ENCODE measurements at regions not wholly inside any gene's neighbourhood (a gene's known extent, or its start where the extent isn't known, plus 50 kb on each side); places are given as distances from the start of the nearest gene placed in this dataset.
"Not testable (repeated sequence)": the region's sequence is repeated elsewhere in the genome, so short reads cannot be mapped to it uniquely, and the experiment has no call there.

DNA sequence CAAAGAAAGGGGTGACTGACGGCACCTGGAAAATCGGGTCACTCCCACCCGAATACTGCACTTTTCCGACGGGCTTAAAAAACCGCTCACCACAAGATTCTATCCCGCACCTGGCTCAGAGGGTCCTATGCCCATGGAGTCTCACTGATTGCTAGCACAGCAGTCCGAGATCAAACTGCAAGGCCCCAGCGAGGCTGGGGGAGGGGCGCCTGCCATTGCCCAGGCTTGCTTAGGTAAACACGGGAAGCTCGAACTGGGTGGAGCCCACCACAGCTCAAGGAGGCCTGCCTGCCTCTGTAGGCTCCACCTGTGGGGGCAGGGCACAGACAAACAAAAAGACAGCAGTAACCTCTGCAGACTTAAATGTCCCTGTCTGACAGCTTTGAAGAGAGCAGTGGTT, 327.0 kb upstream of the MEIS2 start:
- not testable (repeated sequence) for TF ChIP-seq POLR2A, POLR2AphosphoS5 (IDR thresholded peaks at IDR 0.05)
- TF ChIP-seq, protein P1, sequence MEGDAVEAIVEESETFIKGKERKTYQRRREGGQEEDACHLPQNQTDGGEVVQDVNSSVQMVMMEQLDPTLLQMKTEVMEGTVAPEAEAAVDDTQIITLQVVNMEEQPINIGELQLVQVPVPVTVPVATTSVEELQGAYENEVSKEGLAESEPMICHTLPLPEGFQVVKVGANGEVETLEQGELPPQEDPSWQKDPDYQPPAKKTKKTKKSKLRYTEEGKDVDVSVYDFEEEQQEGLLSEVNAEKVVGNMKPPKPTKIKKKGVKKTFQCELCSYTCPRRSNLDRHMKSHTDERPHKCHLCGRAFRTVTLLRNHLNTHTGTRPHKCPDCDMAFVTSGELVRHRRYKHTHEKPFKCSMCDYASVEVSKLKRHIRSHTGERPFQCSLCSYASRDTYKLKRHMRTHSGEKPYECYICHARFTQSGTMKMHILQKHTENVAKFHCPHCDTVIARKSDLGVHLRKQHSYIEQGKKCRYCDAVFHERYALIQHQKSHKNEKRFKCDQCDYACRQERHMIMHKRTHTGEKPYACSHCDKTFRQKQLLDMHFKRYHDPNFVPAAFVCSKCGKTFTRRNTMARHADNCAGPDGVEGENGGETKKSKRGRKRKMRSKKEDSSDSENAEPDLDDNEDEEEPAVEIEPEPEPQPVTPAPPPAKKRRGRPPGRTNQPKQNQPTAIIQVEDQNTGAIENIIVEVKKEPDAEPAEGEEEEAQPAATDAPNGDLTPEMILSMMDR (IDR thresholded peaks at IDR 0.05) = not testable (repeated sequence)

Measured in prostate gland (tissue), 2 donors.